ENCODE measurements at regions not wholly inside any gene's neighbourhood (a gene's known extent, or its start where the extent isn't known, plus 50 kb on each side); places are given as distances from the start of the nearest gene placed in this dataset.

DNA sequence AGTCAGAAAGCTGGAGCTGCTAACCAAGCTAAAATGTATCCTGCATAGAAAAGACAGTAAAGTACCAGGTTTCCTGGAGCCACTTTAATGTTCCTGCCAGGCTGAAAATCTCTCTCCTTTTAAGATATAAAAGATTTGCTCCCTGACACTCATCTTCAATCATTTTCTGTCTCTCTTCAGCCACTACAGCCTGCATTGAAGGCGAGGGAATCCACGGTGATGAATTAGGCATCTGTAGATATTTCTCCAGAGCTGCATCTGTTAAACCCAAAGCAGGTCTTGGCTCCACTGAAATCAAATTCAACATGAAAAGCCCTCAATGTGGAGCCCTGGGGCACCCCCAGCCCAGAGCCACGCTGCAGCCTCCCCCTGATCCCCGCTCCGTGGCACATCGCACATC, 94.7 kb upstream of the CRHR1 start:
- no peak for DNase-seq

- no peak for DNase-seq
These were observed 93.4 kb upstream of the CRHR1 start for GRCh38 chr17:45690625-45691275.

DNA sequence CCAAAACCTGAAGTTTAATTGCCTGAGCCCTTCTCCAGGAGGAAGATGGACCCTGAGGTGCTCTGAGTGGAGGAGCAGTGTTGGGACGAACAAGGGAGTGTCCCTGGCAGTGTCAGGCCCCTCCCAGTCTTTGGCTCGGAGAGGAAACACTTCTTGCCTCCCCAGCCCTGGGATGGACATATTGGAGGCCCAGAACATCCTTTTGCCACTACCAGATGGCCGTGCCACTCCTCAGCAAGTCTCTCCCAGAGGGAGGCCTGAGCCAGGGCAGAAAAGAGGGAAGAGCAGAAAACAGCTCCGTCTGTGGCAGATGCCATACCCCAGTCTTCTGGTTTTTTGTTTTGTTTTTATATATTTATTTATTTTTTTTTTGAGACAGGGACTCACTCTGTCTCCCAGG, 91.5 kb upstream of the CRHR1 start:
- no peak for DNase-seq

DNA sequence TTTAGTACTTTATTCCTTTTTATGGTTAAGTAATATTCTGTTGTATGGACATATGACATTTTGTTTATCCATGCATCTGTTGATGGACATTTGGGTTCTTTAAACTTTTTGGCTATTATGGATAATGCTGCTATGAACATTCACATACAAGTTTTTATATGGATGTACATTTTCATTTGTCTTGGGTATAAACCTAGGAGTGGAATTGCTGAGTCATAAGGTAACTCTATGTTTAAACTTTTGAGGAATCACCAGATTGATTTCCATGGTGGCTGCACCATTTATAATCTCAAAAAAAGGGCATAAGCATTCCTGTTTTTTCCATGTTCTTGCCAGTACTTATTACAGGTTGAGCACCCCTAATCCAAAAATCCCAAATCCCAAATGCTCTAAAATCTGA, 90.3 kb upstream of the CRHR1 start:
- DNase-seq, result no peak

DNA sequence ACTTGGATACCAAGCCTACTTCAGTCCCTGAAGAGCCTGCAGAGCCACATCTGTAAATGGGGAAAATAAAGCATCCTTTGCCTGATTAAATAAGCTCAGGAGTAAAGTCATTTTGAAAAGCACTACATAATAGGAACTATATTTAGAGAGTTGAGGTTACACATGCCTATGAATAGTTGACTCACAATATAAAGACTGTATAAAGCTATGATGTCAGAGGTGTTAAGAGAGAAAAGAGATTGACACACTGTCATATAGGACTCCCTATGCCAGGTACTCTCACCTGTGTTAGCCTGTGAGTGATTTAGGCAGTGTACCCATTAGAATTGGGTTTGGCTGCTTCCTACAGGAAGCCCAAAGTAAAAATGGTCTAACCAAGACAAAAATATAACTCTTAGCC, 87.7 kb upstream of the CRHR1 start:
- DNase-seq, result no peak

- DNase-seq, result no peak
These were observed 87.0 kb upstream of the CRHR1 start for GRCh38 chr17:45697076-45697475.

DNA sequence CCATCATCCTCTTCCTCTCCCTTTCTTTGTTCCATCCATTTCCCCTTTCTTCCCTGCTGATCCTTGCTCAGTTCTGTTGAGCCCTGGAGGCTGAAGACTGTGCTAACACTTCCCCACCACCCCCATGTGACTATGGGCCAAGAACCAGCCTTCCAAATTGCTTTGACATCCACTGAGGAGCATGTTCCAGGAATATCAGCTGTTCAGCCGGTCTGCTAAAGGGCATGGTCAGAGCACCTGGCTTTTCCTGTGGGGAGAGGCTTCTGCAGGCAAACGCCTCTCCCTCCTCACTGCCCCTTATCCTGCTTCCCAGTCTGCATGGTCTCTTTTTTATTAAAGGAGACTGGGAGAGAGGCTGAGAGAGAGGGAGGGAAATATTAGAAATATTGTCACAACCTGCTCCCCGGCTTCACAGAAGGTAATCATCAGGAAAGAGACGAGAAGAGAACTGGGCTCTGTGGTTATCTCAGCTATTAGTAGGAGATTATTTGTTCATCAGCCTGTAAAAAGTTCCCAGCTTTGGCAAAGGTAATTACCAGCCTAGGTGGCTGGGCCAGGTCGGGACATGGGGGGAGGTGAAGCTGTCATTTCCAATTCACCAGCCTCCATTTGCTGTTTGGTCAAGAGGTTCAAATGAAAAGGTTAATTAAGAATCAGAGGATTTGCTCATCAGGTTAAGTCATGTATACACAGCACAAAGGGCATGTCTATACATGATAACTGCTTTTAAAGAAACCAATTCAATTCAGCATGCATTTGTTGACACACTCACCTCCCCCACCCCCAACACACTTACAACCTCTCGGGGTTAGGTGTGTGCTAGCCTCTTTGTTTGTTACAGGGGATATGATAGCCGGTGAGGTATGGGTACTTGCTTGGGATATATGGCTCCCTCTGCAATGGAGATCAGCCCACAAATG, 83.7 kb upstream of the CRHR1 start:
- DNase-seq, result no peak

DNA sequence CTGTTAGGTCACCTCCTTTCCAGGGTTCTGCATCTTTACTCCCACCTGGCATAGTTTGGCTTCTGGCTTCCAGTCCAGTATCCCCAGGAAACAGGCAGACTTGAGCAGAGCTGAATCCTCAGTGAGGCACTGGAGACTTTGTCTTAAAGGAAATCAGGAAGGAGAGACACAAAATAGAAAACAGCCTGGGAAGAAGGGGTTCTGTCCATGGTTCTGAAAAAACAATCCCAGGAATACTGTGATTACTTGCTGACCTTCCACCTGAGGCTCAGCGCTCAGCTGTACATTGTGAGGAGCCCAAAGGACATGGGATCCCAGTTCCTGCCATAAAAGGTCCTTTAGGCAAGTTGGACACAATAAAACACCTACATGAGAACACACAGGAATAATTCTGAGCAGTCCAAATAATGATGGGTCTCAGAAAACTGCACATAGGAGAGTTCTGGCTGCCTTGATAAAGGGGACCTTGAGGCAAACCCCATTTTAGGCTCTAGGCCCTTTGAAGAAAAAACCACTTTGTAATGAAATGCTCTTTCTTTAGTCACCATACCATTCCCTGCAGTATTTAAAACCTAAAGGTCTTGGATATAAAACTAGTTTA, 81.4 kb upstream of the CRHR1 start:
- DNase-seq, result no peak

GRCh38 chr17:45703348-45703747, 80.8 kb upstream of the CRHR1 start:
- DNase-seq, result no peak

- DNase-seq, result no peak
These were observed 80.3 kb upstream of the CRHR1 start for GRCh38 chr17:45703806-45704205.

- DNase-seq, result no peak
These were observed 79.9 kb upstream of the CRHR1 start for GRCh38 chr17:45704251-45704650.

- no peak for DNase-seq
These were observed 78.8 kb upstream of the CRHR1 start for GRCh38 chr17:45705123-45706009.

DNA sequence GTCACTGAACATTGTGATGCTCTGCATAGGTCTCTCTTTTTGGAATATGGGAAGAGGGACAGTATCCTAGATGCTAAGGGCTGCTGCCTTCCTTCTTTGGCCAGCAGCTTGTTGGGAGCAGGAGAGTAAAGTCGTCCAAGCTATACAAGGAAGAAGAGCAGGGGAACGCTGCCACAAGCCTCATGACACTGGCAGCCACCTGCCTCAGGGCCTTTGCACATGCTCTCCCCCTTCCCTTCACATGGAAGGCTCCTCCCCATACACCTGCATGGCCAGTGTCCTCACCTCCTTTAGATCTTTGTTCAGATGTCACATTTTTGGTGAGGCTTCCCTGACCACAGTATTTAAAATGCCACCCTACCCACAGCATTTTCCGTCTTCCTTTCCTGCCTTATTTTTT, 78.1 kb upstream of the CRHR1 start:
- no peak for DNase-seq

DNA sequence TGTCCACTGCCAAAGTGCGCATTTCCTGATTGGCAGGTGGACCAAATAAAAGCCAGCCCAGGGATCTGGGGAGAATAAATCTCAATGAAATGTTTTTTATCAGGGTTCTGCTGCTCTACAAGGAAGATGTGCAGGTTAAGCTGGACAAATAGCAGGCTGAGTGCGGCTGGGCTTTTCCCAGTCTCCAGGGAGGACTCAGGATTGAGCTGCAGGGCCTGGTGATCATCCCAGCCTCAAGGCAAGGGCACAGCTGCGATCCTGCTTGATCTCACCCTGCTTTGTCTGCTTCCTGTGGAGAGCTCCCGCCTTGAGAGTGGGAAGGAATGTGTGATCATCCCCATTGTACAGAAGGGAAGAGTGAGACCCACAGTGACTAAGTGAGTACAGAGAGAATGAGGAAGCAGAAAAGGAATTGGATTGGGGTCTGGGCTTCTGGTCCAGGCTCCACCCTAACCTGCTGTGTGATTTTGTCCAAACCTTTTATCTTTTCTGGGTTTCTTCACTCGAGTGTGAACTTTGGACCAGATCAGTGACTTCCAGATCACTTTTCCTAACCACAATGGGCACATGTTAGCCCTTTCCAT, 75.3 kb upstream of the CRHR1 start:
- DNase-seq, result no peak

DNA sequence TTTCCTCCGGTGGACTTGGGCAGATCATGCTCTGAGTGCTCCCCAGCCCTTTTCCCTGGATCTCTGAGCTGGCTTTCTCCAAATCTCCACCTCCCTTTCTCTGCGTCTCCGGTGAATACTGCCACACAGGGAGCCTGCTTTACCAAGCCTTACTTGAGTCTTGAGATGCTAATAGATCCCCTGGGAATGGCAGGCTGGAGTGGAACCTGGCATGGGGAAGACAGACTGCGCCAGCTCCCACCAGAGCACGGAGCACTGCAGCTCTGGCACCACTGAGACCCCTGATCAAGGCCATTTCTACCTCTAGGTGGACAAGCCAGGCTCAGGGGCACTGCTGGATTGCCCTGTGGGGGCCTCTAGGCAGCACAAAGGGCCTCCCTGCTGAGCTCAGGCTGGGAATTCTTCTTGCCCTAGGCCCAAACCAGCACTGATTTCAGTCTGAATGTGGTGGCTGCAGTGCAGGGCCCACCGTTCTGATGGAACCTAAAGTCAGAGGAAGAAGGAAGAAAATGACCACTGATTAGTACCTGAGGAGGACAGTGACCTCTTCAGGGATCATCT, 74.3 kb upstream of the CRHR1 start:
- no peak for DNase-seq

DNA sequence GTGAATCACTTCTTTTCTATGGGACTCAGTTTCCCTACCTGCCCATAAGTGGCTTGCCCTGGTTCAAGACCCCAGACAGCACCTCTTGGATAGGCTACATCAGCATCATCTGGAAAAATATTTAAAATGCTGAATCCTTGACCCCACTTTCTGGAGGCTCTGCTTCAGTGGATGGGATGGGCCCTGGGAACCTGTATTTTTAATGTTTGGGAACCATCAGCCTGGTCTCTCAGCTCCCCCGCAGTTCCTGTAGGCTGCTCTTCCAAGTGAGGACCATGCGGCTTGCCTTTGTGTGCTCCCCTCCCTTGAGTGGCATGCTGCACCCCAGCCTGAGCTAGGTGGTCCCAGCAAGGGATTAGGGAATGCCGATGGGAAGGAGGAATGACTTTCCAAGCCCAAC, 68.3 kb upstream of the CRHR1 start:
- no peak for DNase-seq

DNA sequence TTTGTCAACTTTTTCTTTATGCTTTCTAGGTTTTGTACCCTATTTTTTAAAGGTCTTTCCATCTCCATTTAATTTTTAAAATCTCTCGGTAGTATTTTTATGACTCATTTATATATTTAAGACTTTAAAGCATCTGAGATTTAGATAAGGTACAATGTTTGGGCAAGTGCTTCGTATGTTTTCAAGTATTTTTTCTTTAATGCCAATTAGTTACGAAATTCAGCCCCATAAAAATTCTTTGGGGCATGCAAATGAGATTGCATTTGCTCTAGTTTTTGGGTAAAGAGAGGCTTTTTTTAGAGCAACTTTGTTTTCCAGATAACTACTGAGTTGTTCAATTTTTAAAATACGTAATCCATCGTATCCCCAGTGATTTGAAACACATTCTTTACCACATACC, 65.3 kb upstream of the CRHR1 start:
- no peak for DNase-seq

DNA sequence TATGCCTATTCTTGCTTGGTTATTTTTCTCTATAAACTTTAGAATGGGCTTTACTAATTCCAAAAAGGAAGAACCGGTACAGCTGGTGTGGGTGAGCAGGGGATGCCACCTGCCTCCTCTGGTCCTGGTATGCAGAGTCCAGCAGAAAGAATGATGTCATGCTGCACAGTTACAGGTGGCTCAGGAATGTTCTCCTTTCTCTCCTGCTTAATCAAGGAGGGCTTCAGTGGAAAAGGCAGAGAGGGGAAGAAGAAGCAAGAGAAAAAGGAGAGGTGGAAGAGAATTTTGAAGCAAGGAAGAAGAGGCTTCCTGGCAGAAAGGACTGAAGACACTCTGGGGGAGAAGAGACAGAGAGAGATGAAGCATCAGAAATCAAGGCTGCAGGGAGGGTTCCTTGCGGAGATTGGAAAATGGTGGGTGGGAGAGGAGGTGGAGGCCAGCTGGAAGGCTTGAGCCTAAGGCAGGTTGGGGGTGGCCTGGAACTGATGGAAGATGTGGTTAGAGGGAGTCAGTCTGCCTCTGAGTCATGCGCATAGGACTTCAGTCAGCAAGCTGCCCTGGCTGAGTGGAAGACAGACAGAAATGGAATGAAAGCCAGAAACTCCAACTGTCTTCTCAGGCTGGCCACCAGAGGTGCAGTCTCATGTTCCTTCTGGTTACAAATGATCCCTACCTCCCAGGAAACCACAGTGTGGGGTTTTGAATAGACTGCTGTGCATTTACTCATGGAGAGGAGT, 64.6 kb upstream of the CRHR1 start:
- no peak for DNase-seq

DNA sequence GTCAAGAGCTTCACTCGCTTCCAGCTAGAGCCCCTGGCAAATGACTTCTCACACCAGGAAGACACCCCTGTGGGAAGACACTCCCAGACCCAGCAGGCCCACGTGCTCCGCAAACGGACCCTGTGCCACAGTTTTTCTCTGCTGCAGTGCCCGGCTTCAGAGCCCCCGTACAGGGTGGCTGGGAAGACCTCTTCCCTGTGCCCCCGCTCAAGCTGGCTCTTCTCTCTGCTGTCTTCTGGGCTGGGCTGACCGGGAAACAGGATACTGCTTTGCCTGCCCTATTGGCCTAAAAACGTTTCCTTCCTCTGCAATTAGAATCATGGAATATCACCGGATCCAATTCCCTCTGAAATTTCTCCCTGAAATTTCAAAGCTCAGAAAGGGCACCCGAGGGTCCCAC, 63.7 kb upstream of the CRHR1 start:
- no peak for DNase-seq

GRCh38 chr17:45722161-45722560, 62.0 kb upstream of the CRHR1 start:
- no peak for DNase-seq

- DNase-seq, result no peak
These were observed 54.7 kb upstream of the CRHR1 start for GRCh38 chr17:45729294-45729907.

Measured in CD4-positive, alpha-beta T cell treated with Interleukin-6 for 4 hours (primary cell).